GM23338 (cell line): ENCODE measurements at regions not wholly inside any gene's neighbourhood (a gene's known extent, or its start where the extent isn't known, plus 50 kb on each side); places are given as distances from the start of the nearest gene placed in this dataset.

Source experiments
- CTCF ChIP-seq, 2 experiments: fragments of 200-600 bp in 1 of 2; sonication (generic) in 1 of 2; conservative IDR thresholded peaks; 2 replicates each; pipeline versions ENCODE4 v1.5.1 to v1.6.1; 2016 to 2017; ENCODE audit warnings: antibody characterized with exemption in 2 of 2, low read depth in 2 of 2, mild to moderate bottlenecking in 2 of 2, moderate library complexity in 1 of 2
- EZH2 ChIP-seq: fragments of 200-600 bp; sonication (generic); IDR thresholded peaks from one replicate; pipeline ENCODE4 v1.8.0; 2017; ENCODE audit warnings: antibody characterized with exemption, mild to moderate bottlenecking, low read depth; ENCODE audit not compliant: unreplicated experiment
- EZH2phosphoT487 ChIP-seq: fragments of 200-600 bp; sonication (generic); IDR thresholded peaks from one replicate; pipeline ENCODE4 v1.8.1; 2018; ENCODE audit warnings: antibody characterized with exemption; ENCODE audit not compliant: unreplicated experiment
- NANOG ChIP-seq: IDR thresholded peaks from 2 replicates; pipeline ENCODE4 v1.6.1; 2016; ENCODE audit warnings: antibody characterized with exemption, borderline replicate concordance
- POLR2AphosphoS5 ChIP-seq: IDR thresholded peaks from 2 replicates; pipeline ENCODE4 v1.6.1; 2016; ENCODE audit warnings: antibody characterized with exemption, low read depth
- REST ChIP-seq: IDR thresholded peaks from one replicate; pipeline ENCODE4 v1.6.1; 2018; ENCODE audit warnings: antibody characterized with exemption; ENCODE audit not compliant: unreplicated experiment
- ZNF331 ChIP-seq: fragments of 250-450 bp; sonication (Bioruptor Pico); IDR thresholded peaks from 2 replicates; pipeline ENCODE4 v1.5.0; 2020; ENCODE audit warnings: low read depth, mild to moderate bottlenecking, moderate library complexity
- TF ChIP-seq, protein P1 (sequence below): IDR thresholded peaks from 2 replicates; pipeline ENCODE4 v1.6.1; 2016; ENCODE audit warnings: antibody characterized with exemption

DNA sequence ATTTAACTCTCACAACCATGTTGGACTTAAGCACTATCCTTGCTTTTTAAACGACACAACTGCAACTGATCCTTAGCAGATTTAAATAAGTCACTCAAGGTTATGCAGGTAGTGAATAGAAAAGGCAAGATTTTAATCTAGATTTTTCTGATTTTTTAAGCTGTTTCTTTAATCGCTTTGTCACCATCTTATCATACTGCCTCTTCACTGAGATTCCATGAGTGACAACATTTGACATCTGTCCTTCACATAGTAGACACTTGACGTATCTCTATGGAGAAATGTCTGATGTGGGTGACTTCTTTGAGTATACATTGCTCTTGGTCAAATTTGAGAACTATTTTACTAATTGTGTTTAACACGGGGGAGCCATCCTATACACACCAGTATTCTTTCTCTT, 839.7 kb downstream of the GATA3 start:
- TF ChIP-seq REST (no peak), POLR2AphosphoS5 (no peak), CTCF (conservative IDR thresholded peaks at IDR 0.05; ENCODE audit: low read depth in 2 of 2) (no peak), EZH2 (no peak), EZH2phosphoT487 (no peak), NANOG (no peak), ZNF331 (CRISPR knock-in tag) (no peak)
- TF ChIP-seq, protein P1, sequence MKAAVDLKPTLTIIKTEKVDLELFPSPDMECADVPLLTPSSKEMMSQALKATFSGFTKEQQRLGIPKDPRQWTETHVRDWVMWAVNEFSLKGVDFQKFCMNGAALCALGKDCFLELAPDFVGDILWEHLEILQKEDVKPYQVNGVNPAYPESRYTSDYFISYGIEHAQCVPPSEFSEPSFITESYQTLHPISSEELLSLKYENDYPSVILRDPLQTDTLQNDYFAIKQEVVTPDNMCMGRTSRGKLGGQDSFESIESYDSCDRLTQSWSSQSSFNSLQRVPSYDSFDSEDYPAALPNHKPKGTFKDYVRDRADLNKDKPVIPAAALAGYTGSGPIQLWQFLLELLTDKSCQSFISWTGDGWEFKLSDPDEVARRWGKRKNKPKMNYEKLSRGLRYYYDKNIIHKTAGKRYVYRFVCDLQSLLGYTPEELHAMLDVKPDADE: no peak
